ENCODE measurements at regions not wholly inside any gene's neighbourhood (a gene's known extent, or its start where the extent isn't known, plus 50 kb on each side); places are given as distances from the start of the nearest gene placed in this dataset.
"Not testable (repeated sequence)": the region's sequence is repeated elsewhere in the genome, so short reads cannot be mapped to it uniquely, and the experiment has no call there.

DNA sequence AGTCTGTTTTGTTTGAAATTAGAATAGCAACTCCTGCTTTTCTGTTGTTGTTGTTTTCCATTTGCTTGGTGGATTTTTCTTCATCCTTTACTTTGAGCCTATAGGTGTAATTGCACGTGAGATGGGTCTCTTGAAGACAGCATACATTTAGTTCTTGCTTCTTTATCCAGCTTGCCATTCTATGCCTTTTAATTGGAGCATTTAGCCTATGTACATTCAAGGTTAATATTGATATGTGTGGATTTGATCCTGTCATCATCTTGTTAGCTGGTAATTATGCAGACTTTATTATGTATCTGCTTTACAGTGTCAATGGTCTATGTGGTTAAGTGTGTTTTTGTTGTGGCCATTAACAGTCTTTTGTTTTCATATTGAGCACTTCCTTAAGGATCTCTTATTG lies 708.9 kb upstream of the ANKRD30A start:
- TF ChIP-seq, protein P1, sequence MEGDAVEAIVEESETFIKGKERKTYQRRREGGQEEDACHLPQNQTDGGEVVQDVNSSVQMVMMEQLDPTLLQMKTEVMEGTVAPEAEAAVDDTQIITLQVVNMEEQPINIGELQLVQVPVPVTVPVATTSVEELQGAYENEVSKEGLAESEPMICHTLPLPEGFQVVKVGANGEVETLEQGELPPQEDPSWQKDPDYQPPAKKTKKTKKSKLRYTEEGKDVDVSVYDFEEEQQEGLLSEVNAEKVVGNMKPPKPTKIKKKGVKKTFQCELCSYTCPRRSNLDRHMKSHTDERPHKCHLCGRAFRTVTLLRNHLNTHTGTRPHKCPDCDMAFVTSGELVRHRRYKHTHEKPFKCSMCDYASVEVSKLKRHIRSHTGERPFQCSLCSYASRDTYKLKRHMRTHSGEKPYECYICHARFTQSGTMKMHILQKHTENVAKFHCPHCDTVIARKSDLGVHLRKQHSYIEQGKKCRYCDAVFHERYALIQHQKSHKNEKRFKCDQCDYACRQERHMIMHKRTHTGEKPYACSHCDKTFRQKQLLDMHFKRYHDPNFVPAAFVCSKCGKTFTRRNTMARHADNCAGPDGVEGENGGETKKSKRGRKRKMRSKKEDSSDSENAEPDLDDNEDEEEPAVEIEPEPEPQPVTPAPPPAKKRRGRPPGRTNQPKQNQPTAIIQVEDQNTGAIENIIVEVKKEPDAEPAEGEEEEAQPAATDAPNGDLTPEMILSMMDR (IDR thresholded peaks at IDR 0.05) = no peak
- no peak for DNase-seq (ENCODE audit: low spot score)
- Histone ChIP-seq H3K27ac (no peak overlapping the region), H3K4me3 (no peak overlapping the region)

GRCh38 chr10:36412942-36413341 lies 712.5 kb upstream of the ANKRD30A start:
- TF ChIP-seq, protein P1 (IDR thresholded peaks at IDR 0.05) = no peak
- Histone ChIP-seq H3K27ac (no peak overlapping the region), H3K4me3 (no peak overlapping the region)
- no peak for DNase-seq (ENCODE audit: low spot score)

DNA sequence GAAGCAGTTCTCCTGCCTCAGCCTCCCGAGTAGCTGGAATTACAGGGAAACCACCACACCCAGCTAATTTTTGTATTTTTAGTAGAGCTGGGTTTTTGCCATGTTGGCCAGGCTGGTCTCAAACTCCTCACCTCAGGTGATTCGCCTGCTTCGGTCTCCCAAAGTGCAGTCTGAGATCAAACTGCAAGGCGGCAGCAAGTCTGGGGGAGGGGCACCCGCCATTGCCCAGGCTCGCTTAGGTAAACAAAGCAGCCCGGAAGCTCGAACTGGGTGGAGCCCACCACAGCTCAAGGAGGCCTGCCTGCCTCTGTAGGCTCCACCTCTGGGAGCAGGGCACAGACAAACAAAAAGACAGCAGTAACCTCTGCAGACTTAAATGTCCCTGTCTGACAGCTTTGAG lies 725.2 kb upstream of the ANKRD30A start:
- H3K4me3 ChIP-seq; DNase-seq (ENCODE audit: low spot score); H3K27ac ChIP-seq: not testable (repeated sequence)

DNA sequence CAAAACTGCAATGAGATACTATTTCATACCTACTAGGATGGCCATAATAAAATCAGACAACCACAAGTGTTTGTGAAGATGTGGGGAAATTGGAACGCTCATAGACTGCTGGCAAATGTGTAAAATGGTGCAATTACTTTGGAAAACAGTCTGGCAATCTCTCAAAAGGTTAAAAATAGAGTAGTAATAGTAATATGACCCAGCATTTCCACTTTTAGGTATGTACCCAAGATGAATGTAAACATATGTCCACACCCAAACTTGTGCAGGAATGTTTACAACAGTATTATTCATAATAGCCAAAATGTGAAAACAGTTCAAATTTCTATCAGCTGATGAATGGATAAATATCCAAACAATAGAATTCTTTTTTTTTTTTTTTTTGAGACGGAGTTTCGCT lies 731.6 kb upstream of the ANKRD30A start:
- TF ChIP-seq, protein P1 (IDR thresholded peaks at IDR 0.05) = no peak
- no peak overlapping the region for H3K27ac ChIP-seq
- no peak overlapping the region for H3K4me3 ChIP-seq
- no peak for DNase-seq (ENCODE audit: low spot score)

- Histone ChIP-seq H3K27ac (no peak overlapping the region), H3K4me3 (no peak overlapping the region)
- no peak for DNase-seq (ENCODE audit: low spot score)
- TF ChIP-seq, protein P1 (IDR thresholded peaks at IDR 0.05) = no peak
Measured at GRCh38 chr10:36391405-36391804, 734.0 kb upstream of the ANKRD30A start.

- H3K27ac ChIP-seq = no peak overlapping the region
- TF ChIP-seq, protein P1 (IDR thresholded peaks at IDR 0.05) = no peak
- DNase-seq (ENCODE audit: low spot score) = no peak
- H3K4me3 ChIP-seq = no peak overlapping the region
Measured at GRCh38 chr10:36390221-36390620, 735.2 kb upstream of the ANKRD30A start.

DNA sequence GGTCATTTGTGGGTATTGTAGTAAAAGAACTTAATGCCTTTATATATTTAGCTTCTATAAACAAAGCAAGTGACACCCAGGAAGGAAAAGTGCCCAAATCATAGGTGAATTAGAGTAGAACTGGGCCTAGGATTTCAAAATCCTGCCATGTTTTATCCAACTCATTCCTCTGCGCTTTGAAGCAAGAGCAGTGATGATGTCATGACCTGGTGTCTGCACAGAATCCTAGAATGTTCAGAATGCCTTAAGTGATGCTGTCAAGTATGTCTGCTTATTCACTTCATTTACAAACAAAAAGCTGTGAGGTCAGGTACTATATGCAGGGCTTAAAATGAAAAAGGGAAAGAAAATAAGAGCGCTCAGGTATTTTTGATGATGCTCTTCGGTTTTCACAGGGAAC lies 737.2 kb upstream of the ANKRD30A start:
- Histone ChIP-seq H3K27ac (no peak overlapping the region), H3K4me3 (no peak overlapping the region)
- DNase-seq (ENCODE audit: low spot score) = no peak
- TF ChIP-seq, protein P1 (IDR thresholded peaks at IDR 0.05) = no peak

- TF ChIP-seq, protein P1 (IDR thresholded peaks at IDR 0.05) = no peak
- no peak for DNase-seq (ENCODE audit: low spot score)
Measured at GRCh38 chr10:36385693-36386092, 739.7 kb upstream of the ANKRD30A start.

More at GRCh38 chr10:36385693-36386092, 739.7 kb upstream of the ANKRD30A start:
- H3K27ac ChIP-seq = no peak overlapping the region
- H3K4me3 ChIP-seq = no peak overlapping the region
